ENCODE measurements at regions not wholly inside any gene's neighbourhood (a gene's known extent, or its start where the extent isn't known, plus 50 kb on each side); places are given as distances from the start of the nearest gene placed in this dataset.

DNA sequence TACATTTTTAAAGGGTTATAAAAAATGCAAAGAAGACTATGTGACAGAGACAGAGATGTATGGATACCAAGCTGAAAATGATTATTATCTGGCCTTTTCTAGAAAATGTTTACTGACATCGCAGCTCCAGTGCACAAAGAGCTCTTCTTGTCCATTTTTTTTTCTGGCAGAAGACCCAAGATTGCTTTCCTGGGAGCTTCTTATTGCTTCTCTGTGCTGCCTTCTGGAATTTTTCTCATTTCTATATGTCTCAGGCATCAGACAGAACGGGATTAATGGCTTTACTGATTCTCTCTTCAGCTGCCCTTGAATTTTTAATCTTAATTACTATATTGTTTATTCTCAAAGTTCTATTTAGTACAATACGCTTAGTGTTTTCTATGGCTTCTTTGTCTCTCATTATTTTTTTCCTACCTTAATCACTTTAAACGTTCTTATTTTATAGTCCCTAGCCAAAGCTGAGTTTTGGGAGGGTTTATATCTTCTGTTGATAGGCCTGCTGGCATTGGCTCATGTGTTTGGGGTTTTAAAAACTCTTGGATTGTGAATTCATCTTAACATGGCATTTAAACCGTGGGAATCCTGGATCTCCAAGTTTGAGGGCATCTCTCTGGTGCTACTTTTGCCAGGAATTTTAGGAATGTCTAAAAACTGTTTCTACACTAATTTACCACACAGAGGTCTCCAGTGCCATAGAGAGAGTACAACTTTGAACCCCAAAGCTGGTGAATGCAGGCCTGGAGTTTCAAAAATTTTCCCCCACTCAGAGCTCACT, 138.9 kb upstream of the LNX1 start:
- Histone ChIP-seq H3K4me1 (ENCODE audit: control insufficient read depth in 1 of 2, insufficient read depth in 2 of 2, low read length in 2 of 2) (no peaks in the 10 kb centered on the region), H3K27ac (ENCODE audit: low read length) (no peak overlapping the region), H3K9me3 (ENCODE audit: control insufficient read depth in 1 of 2, low read length in 2 of 2) (no peaks in the 10 kb centered on the region), H3K4me3 (ENCODE audit: low read depth in 1 of 2, low read length in 2 of 2) (no peak overlapping the region), H3K27me3 (ENCODE audit: low read depth, low read length) (no peaks in the 10 kb centered on the region), H3K36me3 (ENCODE audit: control insufficient read depth in 1 of 2, insufficient read depth in 2 of 2, low read length in 2 of 2) (no peaks in the 10 kb centered on the region)

- H3K4me3 ChIP-seq (ENCODE audit: low read depth in 1 of 2, low read length in 2 of 2) = no peak overlapping the region
- H3K36me3 ChIP-seq (ENCODE audit: control insufficient read depth in 1 of 2, insufficient read depth in 2 of 2, low read length in 2 of 2) = no peaks in the 10 kb centered on the region
- H3K27ac ChIP-seq (ENCODE audit: low read length) = no peak overlapping the region
- no peaks in the 10 kb centered on the region for H3K9me3 ChIP-seq (ENCODE audit: control insufficient read depth in 1 of 2, low read length in 2 of 2)
- no peaks in the 10 kb centered on the region for H3K27me3 ChIP-seq (ENCODE audit: low read depth, low read length)
- no peaks in the 10 kb centered on the region for H3K4me1 ChIP-seq (ENCODE audit: control insufficient read depth in 1 of 2, insufficient read depth in 2 of 2, low read length in 2 of 2)
These were observed 130.8 kb upstream of the LNX1 start for GRCh38 chr4:53722110-53722509.

DNA sequence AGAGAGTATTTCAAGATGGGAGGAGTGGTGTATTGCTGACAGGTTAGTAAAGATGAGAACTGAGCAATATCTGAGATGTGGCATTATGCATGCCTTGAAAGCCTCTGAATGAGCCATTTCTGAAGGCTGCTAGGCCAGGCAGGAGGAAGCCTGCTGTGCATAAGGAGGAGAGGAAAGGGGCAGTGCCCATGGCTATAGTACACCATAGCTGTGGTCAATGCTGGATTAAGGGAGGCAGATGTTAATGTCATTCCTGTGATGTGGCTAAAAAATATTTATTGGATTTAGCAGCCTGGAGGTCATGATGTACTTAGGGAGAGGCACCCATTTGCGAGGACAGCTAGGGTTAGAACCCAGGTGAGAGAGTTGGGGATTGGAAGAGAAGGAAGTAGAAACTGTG, 130.0 kb upstream of the LNX1 start:
- no peaks in the 10 kb centered on the region for H3K4me1 ChIP-seq (ENCODE audit: control insufficient read depth in 1 of 2, insufficient read depth in 2 of 2, low read length in 2 of 2)
- no peak overlapping the region for H3K4me3 ChIP-seq (ENCODE audit: low read depth in 1 of 2, low read length in 2 of 2)
- no peaks in the 10 kb centered on the region for H3K9me3 ChIP-seq (ENCODE audit: control insufficient read depth in 1 of 2, low read length in 2 of 2)
- no peaks in the 10 kb centered on the region for H3K36me3 ChIP-seq (ENCODE audit: control insufficient read depth in 1 of 2, insufficient read depth in 2 of 2, low read length in 2 of 2)
- H3K27me3 ChIP-seq (ENCODE audit: low read depth, low read length) = no peaks in the 10 kb centered on the region
- no peak overlapping the region for H3K27ac ChIP-seq (ENCODE audit: low read length)

DNA sequence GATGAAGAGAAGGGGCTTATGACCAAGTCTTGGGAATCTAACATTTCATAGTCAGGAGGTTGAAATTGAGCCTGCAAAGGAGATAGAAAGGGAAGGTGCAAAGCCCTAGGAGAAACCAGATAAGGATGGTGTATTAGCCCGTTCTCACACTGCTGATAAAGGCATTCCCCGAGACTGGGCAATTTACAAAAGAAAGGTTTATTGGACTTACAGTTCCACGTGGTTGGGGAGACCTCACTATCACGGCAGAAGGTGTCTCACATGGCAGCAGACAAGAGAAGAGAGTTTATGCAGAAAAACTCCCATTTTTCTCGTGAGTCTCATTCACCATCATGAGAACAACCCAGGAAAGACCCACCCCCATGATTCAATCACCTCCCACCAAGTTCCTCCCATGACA, 129.5 kb upstream of the LNX1 start:
- no peak overlapping the region for H3K4me3 ChIP-seq (ENCODE audit: low read depth in 1 of 2, low read length in 2 of 2)
- H3K4me1 ChIP-seq (ENCODE audit: control insufficient read depth in 1 of 2, insufficient read depth in 2 of 2, low read length in 2 of 2) = no peaks in the 10 kb centered on the region
- H3K9me3 ChIP-seq (ENCODE audit: control insufficient read depth in 1 of 2, low read length in 2 of 2) = no peaks in the 10 kb centered on the region
- no peaks in the 10 kb centered on the region for H3K36me3 ChIP-seq (ENCODE audit: control insufficient read depth in 1 of 2, insufficient read depth in 2 of 2, low read length in 2 of 2)
- H3K27me3 ChIP-seq (ENCODE audit: low read depth, low read length) = no peaks in the 10 kb centered on the region
- H3K27ac ChIP-seq (ENCODE audit: low read length) = no peak overlapping the region

- no peaks in the 10 kb centered on the region for H3K36me3 ChIP-seq (ENCODE audit: control insufficient read depth in 1 of 2, insufficient read depth in 2 of 2, low read length in 2 of 2)
- no peak overlapping the region for H3K27ac ChIP-seq (ENCODE audit: low read length)
- no peaks in the 10 kb centered on the region for H3K27me3 ChIP-seq (ENCODE audit: low read depth, low read length)
- no peaks in the 10 kb centered on the region for H3K9me3 ChIP-seq (ENCODE audit: control insufficient read depth in 1 of 2, low read length in 2 of 2)
- H3K4me3 ChIP-seq (ENCODE audit: low read depth in 1 of 2, low read length in 2 of 2) = no peak overlapping the region
- H3K4me1 ChIP-seq (ENCODE audit: control insufficient read depth in 1 of 2, insufficient read depth in 2 of 2, low read length in 2 of 2) = no peaks in the 10 kb centered on the region
These were observed 125.8 kb upstream of the LNX1 start for GRCh38 chr4:53717064-53717549.

DNA sequence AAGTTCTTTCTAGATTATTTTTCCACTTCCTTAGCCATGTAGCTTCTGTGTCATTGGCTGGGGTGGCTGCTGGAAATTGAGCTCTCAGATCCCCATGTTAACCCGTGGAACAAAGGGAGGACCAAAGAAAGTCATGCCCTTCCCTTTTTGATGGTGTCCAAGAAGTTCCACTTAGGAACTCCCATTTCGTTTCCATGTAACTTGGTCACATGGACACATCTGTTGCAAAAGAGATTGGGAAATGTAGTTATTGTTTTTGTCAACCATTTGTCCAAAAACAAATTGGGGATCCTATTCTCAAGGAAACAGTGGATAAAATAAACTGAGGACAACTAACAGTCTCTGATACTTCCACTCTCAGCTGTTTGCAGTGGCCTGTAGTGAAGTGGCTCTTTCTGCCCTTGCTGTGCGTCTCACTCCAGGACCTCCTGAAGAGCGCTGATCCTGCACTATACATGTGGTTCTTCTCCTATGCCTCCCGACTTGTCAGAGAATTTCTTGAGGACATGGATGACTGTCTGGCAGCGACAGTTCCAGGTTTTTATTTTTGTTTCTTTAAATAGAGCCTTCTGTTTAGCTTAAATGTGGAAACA, 125.3 kb upstream of the LNX1 start:
- Histone ChIP-seq H3K4me3 (ENCODE audit: low read depth in 1 of 2, low read length in 2 of 2) (no peak overlapping the region), H3K27ac (ENCODE audit: low read length) (peak overlapping the region; percentile 6)

DNA sequence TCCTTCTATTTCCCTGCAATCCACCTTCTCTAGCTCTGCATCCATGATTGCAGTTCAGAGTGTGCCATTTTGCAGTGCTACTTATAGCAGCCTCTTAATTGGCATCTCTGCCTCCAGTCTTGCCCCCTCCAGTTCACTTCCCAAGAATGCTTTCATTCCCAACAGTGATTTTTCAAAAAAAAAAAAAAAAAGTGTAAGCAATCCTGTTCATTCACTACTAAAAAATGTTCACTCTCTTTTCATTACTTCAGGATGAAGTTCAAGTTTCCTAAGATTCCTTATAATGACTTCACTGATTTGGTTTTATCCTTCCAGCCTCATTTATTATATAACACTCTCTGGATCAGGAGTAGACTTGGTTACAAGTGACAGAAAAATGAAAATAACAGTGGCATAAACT, 124.7 kb upstream of the LNX1 start:
- Histone ChIP-seq H3K36me3 (ENCODE audit: control insufficient read depth in 1 of 2, insufficient read depth in 2 of 2, low read length in 2 of 2) (no peaks in the 10 kb centered on the region), H3K4me1 (ENCODE audit: control insufficient read depth in 1 of 2, insufficient read depth in 2 of 2, low read length in 2 of 2) (no peaks in the 10 kb centered on the region), H3K9me3 (ENCODE audit: control insufficient read depth in 1 of 2, low read length in 2 of 2) (no peaks in the 10 kb centered on the region), H3K4me3 (ENCODE audit: low read depth in 1 of 2, low read length in 2 of 2) (no peak overlapping the region), H3K27ac (ENCODE audit: low read length) (peak overlapping the region; percentile 6), H3K27me3 (ENCODE audit: low read depth, low read length) (no peaks in the 10 kb centered on the region)

More for the DNA sequence above, 125.3 kb upstream of the LNX1 start:
- Histone ChIP-seq H3K9me3 (ENCODE audit: control insufficient read depth in 1 of 2, low read length in 2 of 2) (no peaks in the 10 kb centered on the region), H3K27me3 (ENCODE audit: low read depth, low read length) (no peaks in the 10 kb centered on the region), H3K4me1 (ENCODE audit: control insufficient read depth in 1 of 2, insufficient read depth in 2 of 2, low read length in 2 of 2) (no peaks in the 10 kb centered on the region), H3K36me3 (ENCODE audit: control insufficient read depth in 1 of 2, insufficient read depth in 2 of 2, low read length in 2 of 2) (no peaks in the 10 kb centered on the region)

DNA sequence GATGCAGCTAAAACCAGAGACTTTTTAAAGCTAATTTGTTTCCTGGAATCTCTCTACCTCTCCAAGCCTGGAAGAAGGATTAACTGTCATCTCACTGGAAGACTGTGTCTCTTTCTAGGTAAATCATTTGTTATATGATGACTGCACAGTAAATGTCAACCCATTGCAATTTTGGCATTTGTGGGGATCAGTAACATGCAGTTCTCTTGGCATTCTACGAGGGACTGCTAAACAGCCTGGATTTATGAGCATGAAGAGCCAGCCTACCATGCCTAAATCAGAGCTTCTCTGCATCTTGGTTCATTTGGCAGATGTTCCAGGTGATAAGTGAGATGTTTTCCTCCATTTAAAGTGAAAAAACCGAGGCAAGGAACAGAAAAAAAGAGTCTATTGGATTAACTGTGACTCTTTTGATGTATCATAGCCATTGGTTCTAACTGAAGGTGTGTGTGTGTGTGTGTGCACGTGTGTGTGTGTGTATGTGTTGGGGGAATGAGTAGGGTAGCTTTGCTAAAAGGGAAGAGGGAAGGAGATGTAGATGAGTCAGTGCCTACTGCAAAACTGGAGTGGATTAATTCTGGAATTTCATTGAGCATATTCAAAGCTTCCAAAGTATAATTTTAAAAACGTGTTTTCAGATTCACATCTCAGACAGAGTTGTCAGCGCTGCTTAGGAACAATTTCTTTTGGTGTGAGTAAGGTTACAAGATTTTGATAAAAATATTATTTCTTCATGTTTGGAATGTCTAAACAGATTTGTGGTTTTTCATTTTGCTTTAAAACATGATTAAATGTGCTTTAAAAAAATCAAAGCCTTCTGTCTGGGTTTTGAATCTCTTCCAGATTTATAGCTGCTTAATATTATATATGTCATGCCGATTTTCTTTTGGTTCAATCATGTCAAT, 123.2 kb upstream of the LNX1 start:
- Histone ChIP-seq H3K27ac (ENCODE audit: low read length) (no peak overlapping the region), H3K36me3 (ENCODE audit: control insufficient read depth in 1 of 2, insufficient read depth in 2 of 2, low read length in 2 of 2) (no peaks in the 10 kb centered on the region), H3K27me3 (ENCODE audit: low read depth, low read length) (no peaks in the 10 kb centered on the region), H3K4me3 (ENCODE audit: low read depth in 1 of 2, low read length in 2 of 2) (no peak overlapping the region), H3K9me3 (ENCODE audit: control insufficient read depth in 1 of 2, low read length in 2 of 2) (no peaks in the 10 kb centered on the region), H3K4me1 (ENCODE audit: control insufficient read depth in 1 of 2, insufficient read depth in 2 of 2, low read length in 2 of 2) (no peaks in the 10 kb centered on the region)

GRCh38 chr4:53713767-53714166, 122.5 kb upstream of the LNX1 start:
- Histone ChIP-seq H3K36me3 (ENCODE audit: control insufficient read depth in 1 of 2, insufficient read depth in 2 of 2, low read length in 2 of 2) (no peaks in the 10 kb centered on the region), H3K27me3 (ENCODE audit: low read depth, low read length) (no peaks in the 10 kb centered on the region), H3K4me3 (ENCODE audit: low read depth in 1 of 2, low read length in 2 of 2) (no peak overlapping the region), H3K27ac (ENCODE audit: low read length) (no peak overlapping the region), H3K4me1 (ENCODE audit: control insufficient read depth in 1 of 2, insufficient read depth in 2 of 2, low read length in 2 of 2) (no peaks in the 10 kb centered on the region), H3K9me3 (ENCODE audit: control insufficient read depth in 1 of 2, low read length in 2 of 2) (no peaks in the 10 kb centered on the region)

- no peaks in the 10 kb centered on the region for H3K27me3 ChIP-seq (ENCODE audit: low read depth, low read length)
- H3K4me3 ChIP-seq (ENCODE audit: low read depth in 1 of 2, low read length in 2 of 2) = no peak overlapping the region
- H3K27ac ChIP-seq (ENCODE audit: low read length) = no peak overlapping the region
- H3K9me3 ChIP-seq (ENCODE audit: control insufficient read depth in 1 of 2, low read length in 2 of 2) = no peaks in the 10 kb centered on the region
- H3K36me3 ChIP-seq (ENCODE audit: control insufficient read depth in 1 of 2, insufficient read depth in 2 of 2, low read length in 2 of 2) = no peaks in the 10 kb centered on the region
- H3K4me1 ChIP-seq (ENCODE audit: control insufficient read depth in 1 of 2, insufficient read depth in 2 of 2, low read length in 2 of 2) = no peaks in the 10 kb centered on the region
These were observed 122.0 kb upstream of the LNX1 start for GRCh38 chr4:53713296-53713695.

- no peak overlapping the region for H3K27ac ChIP-seq (ENCODE audit: low read length)
- no peaks in the 10 kb centered on the region for H3K9me3 ChIP-seq (ENCODE audit: control insufficient read depth in 1 of 2, low read length in 2 of 2)
- no peak overlapping the region for H3K4me3 ChIP-seq (ENCODE audit: low read depth in 1 of 2, low read length in 2 of 2)
- H3K36me3 ChIP-seq (ENCODE audit: control insufficient read depth in 1 of 2, insufficient read depth in 2 of 2, low read length in 2 of 2) = no peaks in the 10 kb centered on the region
- H3K27me3 ChIP-seq (ENCODE audit: low read depth, low read length) = no peaks in the 10 kb centered on the region
- no peaks in the 10 kb centered on the region for H3K4me1 ChIP-seq (ENCODE audit: control insufficient read depth in 1 of 2, insufficient read depth in 2 of 2, low read length in 2 of 2)
These were observed 121.2 kb upstream of the LNX1 start for GRCh38 chr4:53712408-53713020.
